PC-3 (cell line): ENCODE measurements at regions not wholly inside any gene's neighbourhood (a gene's known extent, or its start where the extent isn't known, plus 50 kb on each side); places are given as distances from the start of the nearest gene placed in this dataset.

ENCODE experiments used
- CTCF ChIP-seq: fragments of 300-600 bp; sonication (generic); conservative IDR thresholded peaks from 2 replicates; pipeline ENCODE4 v1.5.1; 2017; ENCODE audit warnings: antibody characterized with exemption, low read depth, mild to moderate bottlenecking, low read length
- EZH2 ChIP-seq: fragments of 300-600 bp; sonication (generic); IDR thresholded peaks from one replicate; pipeline ENCODE4 v1.6.1; 2017; ENCODE audit warnings: antibody characterized with exemption, mild to moderate bottlenecking, low read length; ENCODE audit not compliant: unreplicated experiment

- TF ChIP-seq CTCF (no peak), EZH2 (no peak)
Observed at GRCh38 chr11:127103586-127104388, 103.2 kb upstream of the KIRREL3 start.
